ENCODE measurements at regions not wholly inside any gene's neighbourhood (a gene's known extent, or its start where the extent isn't known, plus 50 kb on each side); places are given as distances from the start of the nearest gene placed in this dataset.

DNA sequence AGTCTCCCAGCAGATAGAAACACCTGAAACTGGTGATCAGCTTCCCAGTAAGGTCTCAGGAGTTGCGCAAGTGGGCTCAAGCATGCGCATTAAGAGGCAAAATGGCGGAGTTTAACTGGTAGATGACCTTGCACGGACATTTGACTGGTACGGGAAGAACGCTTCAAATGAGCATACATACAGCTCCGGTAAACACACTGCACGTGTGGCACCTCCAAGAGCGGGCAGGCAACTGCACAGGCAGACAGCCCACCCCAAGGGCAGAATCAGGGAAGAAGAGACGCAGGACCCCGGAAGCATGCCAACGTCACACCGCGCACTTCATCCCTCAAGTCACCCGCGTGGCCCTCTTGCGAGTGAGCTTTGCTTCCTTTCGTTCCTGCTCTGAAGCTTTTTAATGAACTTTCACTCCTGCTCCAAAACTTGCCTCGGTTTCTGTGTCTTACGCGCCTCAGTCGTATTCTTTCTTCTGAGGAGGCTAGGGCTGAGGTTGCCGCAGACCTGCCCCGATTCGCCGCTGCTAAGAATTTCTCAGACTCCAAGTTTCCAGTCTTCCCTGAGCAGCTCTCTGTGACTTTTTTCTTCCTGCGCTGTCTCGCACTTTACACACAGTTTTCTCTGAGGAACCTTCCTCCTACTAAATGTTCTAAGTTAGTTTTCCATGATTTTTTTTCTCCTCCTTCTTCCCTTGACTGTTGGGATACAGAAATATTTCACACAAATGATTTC is 180.7 kb upstream of the ZFP42 start:
- peak overlapping the region; percentile 47 for H3K4me3 ChIP-seq (ENCODE audit: low read length)
- DNase-seq (ENCODE audit: low read depth): peak; percentile 60
- TF ChIP-seq CTCF (IDR thresholded peaks at IDR 0.05; ENCODE audit: insufficient read depth, low read depth, low read length, missing control alignments): no peak

DNA sequence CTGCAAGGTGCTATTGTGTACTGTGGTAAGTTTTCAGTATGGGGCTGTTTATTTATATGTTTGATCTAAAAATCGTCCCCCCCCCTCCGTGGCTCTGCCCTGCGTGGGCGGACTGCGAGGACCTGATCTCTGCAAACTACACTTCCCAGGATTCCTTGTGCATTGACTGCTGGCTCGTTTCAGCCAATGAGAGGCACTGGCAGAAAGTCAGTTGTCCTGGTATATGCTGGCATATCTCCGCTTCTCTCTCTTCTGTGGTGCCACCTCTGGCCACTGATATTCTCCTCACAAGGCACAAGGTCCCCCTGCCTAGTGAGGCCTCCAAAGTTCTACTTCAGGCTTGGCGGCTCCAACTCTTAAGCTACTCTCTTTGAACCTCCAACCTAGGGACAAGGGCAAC is 168.8 kb upstream of the ZFP42 start:
- TF ChIP-seq CTCF (IDR thresholded peaks at IDR 0.05; ENCODE audit: insufficient read depth, low read depth, low read length, missing control alignments): no peak
- no peak for DNase-seq (ENCODE audit: low read depth)
- H3K4me3 ChIP-seq (ENCODE audit: low read length): no peak overlapping the region

- no peak for TF ChIP-seq CTCF (IDR thresholded peaks at IDR 0.05; ENCODE audit: insufficient read depth, low read depth, low read length, missing control alignments)
- no peak for DNase-seq (ENCODE audit: low read depth)
- no peak overlapping the region for H3K4me3 ChIP-seq (ENCODE audit: low read length)
Measured at GRCh38 chr4:187827631-187828030, 167.9 kb upstream of the ZFP42 start.

GRCh38 chr4:187839765-187840164 is 155.8 kb upstream of the ZFP42 start:
- no peak for DNase-seq (ENCODE audit: low read depth)
- no peak for TF ChIP-seq CTCF (IDR thresholded peaks at IDR 0.05; ENCODE audit: insufficient read depth, low read depth, low read length, missing control alignments)
- H3K4me3 ChIP-seq (ENCODE audit: low read length): no peak overlapping the region

GRCh38 chr4:187840814-187841213 is 154.8 kb upstream of the ZFP42 start:
- peak; percentile 31 for DNase-seq (ENCODE audit: low read depth)
- no peak for TF ChIP-seq CTCF (IDR thresholded peaks at IDR 0.05; ENCODE audit: insufficient read depth, low read depth, low read length, missing control alignments)
- H3K4me3 ChIP-seq (ENCODE audit: low read length): no peak overlapping the region

DNA sequence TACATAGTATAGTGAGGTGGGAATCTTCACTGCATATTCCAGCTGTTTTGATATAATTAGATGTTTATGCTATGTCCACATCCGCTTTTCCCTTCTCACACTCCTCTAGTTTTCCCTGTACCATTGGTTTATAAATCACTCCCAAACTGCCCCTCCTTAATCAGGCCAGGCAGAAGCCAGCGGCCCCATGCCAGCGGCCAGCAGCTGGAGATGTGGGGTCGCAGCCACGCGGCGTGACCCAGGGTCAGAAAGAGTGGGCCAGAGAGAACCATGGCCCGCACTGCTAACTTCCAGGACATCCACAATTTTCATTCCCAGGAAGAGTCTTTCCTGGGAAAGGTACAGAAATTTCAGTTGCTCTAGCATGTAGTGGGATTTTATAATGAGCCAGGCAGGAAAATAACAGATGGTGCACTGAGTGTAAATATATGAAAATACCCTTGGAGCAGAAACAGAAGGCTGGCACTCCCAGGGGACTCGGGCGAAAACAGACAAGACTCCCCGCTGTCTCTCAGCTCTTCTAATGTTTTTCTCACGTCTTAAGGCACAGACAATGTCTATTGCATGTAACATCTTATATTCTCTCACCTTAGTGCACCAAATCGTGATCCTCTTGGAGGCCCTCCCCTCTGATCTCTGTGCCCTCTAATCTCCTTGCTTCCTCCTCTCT is 145.9 kb upstream of the ZFP42 start:
- TF ChIP-seq CTCF (IDR thresholded peaks at IDR 0.05; ENCODE audit: insufficient read depth, low read depth, low read length, missing control alignments): no peak
- DNase-seq (ENCODE audit: low read depth): no peak
- no peak overlapping the region for H3K4me3 ChIP-seq (ENCODE audit: low read length)
